ENCODE measurements at regions not wholly inside any gene's neighbourhood (a gene's known extent, or its start where the extent isn't known, plus 50 kb on each side); places are given as distances from the start of the nearest gene placed in this dataset.

DNA sequence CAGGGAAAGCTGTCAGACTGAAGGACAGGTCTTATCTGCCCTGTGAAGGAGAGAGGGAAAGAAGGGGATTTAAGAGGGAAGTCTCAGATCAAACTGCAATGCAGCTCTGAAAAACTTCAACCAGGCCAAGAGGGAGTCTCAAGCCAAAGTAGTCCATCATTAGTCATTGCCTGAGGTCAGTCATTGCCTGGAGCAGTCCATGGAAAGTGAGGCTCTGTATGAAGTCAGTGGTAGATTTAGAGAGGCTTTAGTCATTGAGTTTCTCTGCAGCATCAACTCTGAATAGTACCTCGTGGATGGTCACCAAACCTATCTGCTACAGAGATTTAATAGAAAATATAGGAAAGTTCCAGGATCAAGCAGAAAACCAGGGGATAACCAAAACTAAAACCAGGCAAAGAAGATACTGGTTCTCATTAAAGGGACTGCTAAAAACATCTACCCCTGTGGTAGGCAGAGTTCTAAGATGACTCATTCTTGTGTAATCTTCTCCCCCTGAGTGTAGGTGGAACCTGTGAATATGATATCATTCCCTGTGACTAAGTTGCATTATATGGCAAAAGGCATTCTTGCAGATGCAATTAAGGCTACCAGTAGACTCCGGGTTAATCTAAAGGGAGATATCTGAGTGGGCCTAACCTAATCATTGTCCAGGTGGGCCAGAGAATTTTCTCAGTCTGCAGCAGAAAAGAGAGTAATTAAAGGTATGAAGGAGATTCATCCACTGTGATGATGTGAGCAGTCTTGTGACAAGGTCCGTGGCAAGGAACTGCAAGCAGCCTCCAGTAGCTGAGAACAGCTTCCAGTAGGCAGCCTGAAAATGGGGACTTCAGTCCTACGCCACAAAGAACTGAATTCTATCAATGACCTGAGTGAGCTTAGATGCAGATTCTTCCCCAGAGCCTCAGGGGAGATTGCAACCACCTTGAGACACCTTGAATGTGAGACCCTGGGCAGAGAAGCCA, 123.1 kb downstream of the GALC start:
- TF ChIP-seq, protein P1, sequence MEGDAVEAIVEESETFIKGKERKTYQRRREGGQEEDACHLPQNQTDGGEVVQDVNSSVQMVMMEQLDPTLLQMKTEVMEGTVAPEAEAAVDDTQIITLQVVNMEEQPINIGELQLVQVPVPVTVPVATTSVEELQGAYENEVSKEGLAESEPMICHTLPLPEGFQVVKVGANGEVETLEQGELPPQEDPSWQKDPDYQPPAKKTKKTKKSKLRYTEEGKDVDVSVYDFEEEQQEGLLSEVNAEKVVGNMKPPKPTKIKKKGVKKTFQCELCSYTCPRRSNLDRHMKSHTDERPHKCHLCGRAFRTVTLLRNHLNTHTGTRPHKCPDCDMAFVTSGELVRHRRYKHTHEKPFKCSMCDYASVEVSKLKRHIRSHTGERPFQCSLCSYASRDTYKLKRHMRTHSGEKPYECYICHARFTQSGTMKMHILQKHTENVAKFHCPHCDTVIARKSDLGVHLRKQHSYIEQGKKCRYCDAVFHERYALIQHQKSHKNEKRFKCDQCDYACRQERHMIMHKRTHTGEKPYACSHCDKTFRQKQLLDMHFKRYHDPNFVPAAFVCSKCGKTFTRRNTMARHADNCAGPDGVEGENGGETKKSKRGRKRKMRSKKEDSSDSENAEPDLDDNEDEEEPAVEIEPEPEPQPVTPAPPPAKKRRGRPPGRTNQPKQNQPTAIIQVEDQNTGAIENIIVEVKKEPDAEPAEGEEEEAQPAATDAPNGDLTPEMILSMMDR (conservative IDR thresholded peaks at IDR 0.05; ENCODE audit: low read depth, low read length), result no peak
- TF ChIP-seq RAD21 (IDR thresholded peaks at IDR 0.05; ENCODE audit: low read length) (no peak), CEBPB (IDR thresholded peaks at IDR 0.05; ENCODE audit: low read depth, low read length) (peak; percentile 54; the same call in 1 of the 2 replicates), MAFK (IDR thresholded peaks at IDR 0.05; ENCODE audit: low read depth, low read length) (no peak), POLR2A (IDR thresholded peaks at IDR 0.05; ENCODE audit: low read depth, low read length) (no peak)
- TF ChIP-seq, protein P2, sequence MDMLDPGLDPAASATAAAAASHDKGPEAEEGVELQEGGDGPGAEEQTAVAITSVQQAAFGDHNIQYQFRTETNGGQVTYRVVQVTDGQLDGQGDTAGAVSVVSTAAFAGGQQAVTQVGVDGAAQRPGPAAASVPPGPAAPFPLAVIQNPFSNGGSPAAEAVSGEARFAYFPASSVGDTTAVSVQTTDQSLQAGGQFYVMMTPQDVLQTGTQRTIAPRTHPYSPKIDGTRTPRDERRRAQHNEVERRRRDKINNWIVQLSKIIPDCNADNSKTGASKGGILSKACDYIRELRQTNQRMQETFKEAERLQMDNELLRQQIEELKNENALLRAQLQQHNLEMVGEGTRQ (IDR thresholded peaks at IDR 0.05; ENCODE audit: low read depth, low read length), result no peak
- TF ChIP-seq, protein P3, sequence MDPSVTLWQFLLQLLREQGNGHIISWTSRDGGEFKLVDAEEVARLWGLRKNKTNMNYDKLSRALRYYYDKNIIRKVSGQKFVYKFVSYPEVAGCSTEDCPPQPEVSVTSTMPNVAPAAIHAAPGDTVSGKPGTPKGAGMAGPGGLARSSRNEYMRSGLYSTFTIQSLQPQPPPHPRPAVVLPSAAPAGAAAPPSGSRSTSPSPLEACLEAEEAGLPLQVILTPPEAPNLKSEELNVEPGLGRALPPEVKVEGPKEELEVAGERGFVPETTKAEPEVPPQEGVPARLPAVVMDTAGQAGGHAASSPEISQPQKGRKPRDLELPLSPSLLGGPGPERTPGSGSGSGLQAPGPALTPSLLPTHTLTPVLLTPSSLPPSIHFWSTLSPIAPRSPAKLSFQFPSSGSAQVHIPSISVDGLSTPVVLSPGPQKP (IDR thresholded peaks at IDR 0.05; ENCODE audit: borderline replicate concordance, low read depth, low read length), result no peak

All from IMR-90 (cell line).